IMR-90 (cell line): ENCODE measurements at regions not wholly inside any gene's neighbourhood (a gene's known extent, or its start where the extent isn't known, plus 50 kb on each side); places are given as distances from the start of the nearest gene placed in this dataset.

Experiments used
- ATAC-seq: fragments of 200-7000 bp; cut with Tn5 transposase; 2 replicates; pipeline ENCODE4 v1.9.1; 2020; ENCODE audit warnings: low read depth, mild to moderate bottlenecking, moderate library complexity
- BruUV-seq: library from RNA; stranded (reverse); fragments of 400-500 nt; replicated peaks from 2 replicates; lab custom pipeline; 2021; lab: Mats Ljungman, UMichigan
- CTCF ChIA-PET: fragments of 300-600 bp; formaldehyde crosslinking; extraction: SDS; loops from one replicate; lab custom pipeline; 2021; ENCODE audit warnings: antibody characterized with exemption; lab: Yijun Ruan, JAX
- POLR2A ChIA-PET: fragments of 300-600 bp; sonication (Branson Sonifier 250); formaldehyde crosslinking; loops from one replicate; lab custom pipeline; 2022; ENCODE audit warnings: antibody characterized with exemption; ENCODE audit not compliant: unreplicated experiment; lab: Charles Lee
- DNase-seq: peaks from one replicate; pipeline ENCODE4 v3.0.0; 2013
- H2AFZ ChIP-seq: replicated peaks from 2 replicates; pipeline ENCODE3; 2013; ENCODE audit warnings: low read length, mild to moderate bottlenecking; ENCODE audit not compliant: poor library complexity
- H2AK5ac ChIP-seq: 2 replicates; pipeline ENCODE4 v1.6.1; 2013; ENCODE audit warnings: low read depth, low read length, inconsistent platforms
- H2AK9ac ChIP-seq: replicated peaks from 2 replicates; pipeline ENCODE3; 2013; ENCODE audit warnings: mild to moderate bottlenecking, low read depth, low read length, moderate library complexity; ENCODE audit not compliant: poor library complexity
- H2BK120ac ChIP-seq: 2 replicates; pipeline ENCODE4 v1.6.1; 2013; ENCODE audit warnings: low read depth, low read length, inconsistent platforms
- H2BK15ac ChIP-seq: 3 replicates; pipeline ENCODE4 v1.6.1; 2013; ENCODE audit warnings: low read depth, low read length, inconsistent platforms
- H2BK20ac ChIP-seq: 2 replicates; pipeline ENCODE4 v1.6.1; 2013; ENCODE audit warnings: low read depth, mild to moderate bottlenecking, inconsistent platforms, low read length, moderate library complexity
- H2BK5ac ChIP-seq: 2 replicates; pipeline ENCODE4 v1.6.1; 2013; ENCODE audit warnings: mild to moderate bottlenecking, low read depth, low read length, inconsistent platforms; ENCODE audit not compliant: poor library complexity, severe bottlenecking
- H3K14ac ChIP-seq: replicated peaks from 2 replicates; pipeline ENCODE4 v1.6.1; 2013; ENCODE audit warnings: low read depth, low read length, inconsistent platforms
- H3K18ac ChIP-seq: 2 replicates; pipeline ENCODE4 v1.6.1; 2013; ENCODE audit warnings: low read depth, low read length, control low read depth
- H3K23ac ChIP-seq: 2 replicates; pipeline ENCODE4 v1.6.1; 2013; ENCODE audit warnings: low read depth, low read length, inconsistent platforms
- H3K27ac ChIP-seq: 2 replicates; pipeline ENCODE4 v1.5.1; 2013; ENCODE audit warnings: mild to moderate bottlenecking, control low read depth, low read length; ENCODE audit not compliant: insufficient read depth
- H3K27me3 ChIP-seq: 2 replicates; pipeline ENCODE4 v1.6.1; 2013; ENCODE audit warnings: low read length; ENCODE audit not compliant: control insufficient read depth, insufficient read depth
- H3K36me3 ChIP-seq: 2 replicates; pipeline ENCODE4 v1.6.1; 2013; ENCODE audit warnings: low read length, mixed read lengths; ENCODE audit not compliant: control insufficient read depth, insufficient read depth
- H3K4ac ChIP-seq: 2 replicates; pipeline ENCODE4 v1.6.1; 2013; ENCODE audit warnings: low read depth, low read length, inconsistent platforms
- H3K4me1 ChIP-seq: 2 replicates; pipeline ENCODE4 v1.6.1; 2013; ENCODE audit warnings: low read length, mixed read lengths; ENCODE audit not compliant: control insufficient read depth, insufficient read depth
- H3K4me2 ChIP-seq: 2 replicates; pipeline ENCODE4 v1.6.1; 2013; ENCODE audit warnings: low read depth, mild to moderate bottlenecking, control low read depth, low read length, moderate library complexity
- H3K4me3 ChIP-seq: 2 replicates; pipeline ENCODE4 v1.5.1; 2013; ENCODE audit warnings: low read depth, mild to moderate bottlenecking, control low read depth, low read length, moderate library complexity; ENCODE audit not compliant: insufficient read depth
- H3K56ac ChIP-seq: 2 replicates; pipeline ENCODE4 v1.6.1; 2013; ENCODE audit warnings: low read length, inconsistent platforms; ENCODE audit not compliant: insufficient read depth; ENCODE audit errors: extremely low read depth
- H3K79me1 ChIP-seq, 2 experiments: 2 replicates each; pipeline ENCODE4 v1.6.1; 2013; ENCODE audit warnings: low read length in 2 of 2, inconsistent platforms in 1 of 2, low read depth in 1 of 2
- H3K9ac ChIP-seq: 2 replicates; pipeline ENCODE4 v1.6.1; 2013; ENCODE audit warnings: low read depth, low read length, control low read depth
- H3K9me1 ChIP-seq: 2 replicates; pipeline ENCODE4 v1.6.1; 2013; ENCODE audit warnings: low read length, inconsistent platforms; ENCODE audit not compliant: insufficient read depth
- H3K9me3 ChIP-seq: 2 replicates; pipeline ENCODE4 v1.6.1; 2013; ENCODE audit warnings: low read length; ENCODE audit not compliant: control insufficient read depth, insufficient read depth
- H4K20me1 ChIP-seq: 2 replicates; pipeline ENCODE4 v1.6.1; 2013; ENCODE audit warnings: low read length, inconsistent platforms; ENCODE audit not compliant: insufficient read depth
- H4K5ac ChIP-seq: 2 replicates; pipeline ENCODE4 v1.6.1; 2013; ENCODE audit warnings: mild to moderate bottlenecking, low read depth, low read length, control low read depth
- H4K8ac ChIP-seq, 2 experiments: 2 replicates each; pipeline ENCODE4 v1.6.1; 2013; ENCODE audit warnings: low read depth in 2 of 2, low read length in 2 of 2, control low read depth in 1 of 2, inconsistent platforms in 1 of 2
- H4K91ac ChIP-seq: 2 replicates; pipeline ENCODE4 v1.6.1; 2013; ENCODE audit warnings: low read depth, low read length, inconsistent platforms; ENCODE audit not compliant: insufficient read depth
- CEBPB ChIP-seq: IDR thresholded peaks from 2 replicates; pipeline ENCODE4 v1.6.1; 2012; ENCODE audit warnings: low read depth, low read length, improper control_type of control experiment
- CHD1 ChIP-seq: IDR thresholded peaks from 2 replicates; pipeline ENCODE4 v1.6.1; 2012; ENCODE audit warnings: low read depth, low read length, improper control_type of control experiment
- NFE2L2 ChIP-seq: fragments of 150-350 bp; IDR thresholded peaks from 2 replicates; pipeline ENCODE4 v1.6.1; 2016; ENCODE audit warnings: low read depth, mild to moderate bottlenecking, low read length
- RCOR1 ChIP-seq: IDR thresholded peaks from 2 replicates; pipeline ENCODE4 v1.6.1; 2012; ENCODE audit warnings: mild to moderate bottlenecking, low read length, improper control_type of control experiment; ENCODE audit not compliant: insufficient replicate concordance
- SMC3 ChIP-seq: fragments of 150-350 bp; IDR thresholded peaks from 2 replicates; pipeline ENCODE4 v1.6.1; 2016; ENCODE audit warnings: low read depth, mild to moderate bottlenecking, antibody characterized with exemption, low read length, moderate library complexity
- WGBS, 2 experiments: methylation state at CpG; one replicate each; pipeline versions ENCODE4 v1.1.5 to v1.1.7; 2013; ENCODE audit warnings: missing lambda C conversion rate in 2 of 2; ENCODE audit not compliant: insufficient read length in 1 of 2; ENCODE audit errors: extremely low coverage in 2 of 2; 5-methylcytosine and 5-hydroxymethylcytosine counted together
- dilution Hi-C: fragments of 300-500 bp; cut with HindIII; formaldehyde crosslinking; loops from one replicate; pipeline ENCODE4 v1.14.3; 2018; ENCODE audit warnings: low sequenced_read_pairs; ENCODE audit not compliant: unreplicated experiment
- in situ Hi-C: fragments of 300-500 bp; cut with MboI; formaldehyde crosslinking; loops from 3 replicates; pipeline ENCODE4 v1.14.3; 2019; ENCODE audit warnings: low sequenced_read_pairs, inconsistent platforms, mixed read lengths
- intact Hi-C: fragments of 100-400 bp; cut with micrococcal nuclease; formaldehyde crosslinking; loops from 2 replicates; pipeline ENCODE4 v1.10.0; 2022
- TF ChIP-seq, protein P1 (sequence below): fragments of 150-350 bp; IDR thresholded peaks from 2 replicates; pipeline ENCODE4 v1.6.1; 2016; ENCODE audit warnings: low read depth, mild to moderate bottlenecking, low read length, moderate library complexity, borderline replicate concordance

DNA sequence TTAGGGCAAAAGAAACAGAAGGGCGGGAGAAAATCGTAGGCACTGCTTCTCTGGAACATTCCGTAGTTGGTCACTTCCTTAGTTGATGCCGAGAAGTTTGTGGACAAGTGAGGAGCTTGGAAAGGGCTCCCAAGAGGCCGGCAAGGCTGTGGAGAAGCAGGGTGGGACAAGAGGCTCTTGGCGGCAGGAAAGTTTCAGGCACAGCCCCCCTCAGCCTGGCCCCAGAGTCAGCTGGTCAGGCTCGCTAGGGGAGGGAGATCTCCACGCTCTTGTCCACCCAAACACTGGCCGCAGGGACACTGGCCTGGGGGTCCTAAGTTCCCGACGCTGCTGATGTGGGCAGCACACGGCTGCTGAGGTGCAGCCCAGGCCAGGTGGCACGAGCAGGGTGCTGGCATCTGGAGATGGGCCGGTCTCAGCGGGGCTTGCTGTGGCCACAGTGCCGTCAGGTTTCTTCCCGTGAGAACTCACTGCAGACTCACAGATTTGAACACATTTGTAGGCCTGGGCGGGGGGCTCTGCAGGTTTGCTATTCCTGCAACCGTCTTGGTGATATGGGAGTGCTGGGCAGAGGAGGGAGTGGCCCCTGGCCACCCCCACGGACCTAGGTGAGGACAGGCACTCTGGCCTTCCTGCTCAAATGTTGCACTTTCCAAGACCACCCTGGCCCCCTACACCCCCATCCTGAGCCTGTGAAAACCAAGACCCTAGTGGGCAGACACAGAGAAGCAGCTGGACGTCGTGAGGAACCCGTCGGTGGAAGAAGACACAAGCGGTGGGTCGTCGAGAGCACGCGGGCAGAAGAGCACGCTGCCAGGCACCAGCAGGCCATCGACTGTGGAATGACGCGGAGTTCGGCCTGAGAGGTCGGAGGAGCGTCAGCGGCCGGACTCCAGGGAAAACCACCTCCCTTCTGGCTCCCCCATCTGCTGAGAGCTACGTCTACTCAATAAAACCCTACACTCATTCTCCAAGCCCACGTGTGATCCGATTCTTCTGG lies 160.1 kb downstream of the ERMARD start:
- H2AK9ac ChIP-seq = no peak overlapping the region
- H3K4me1 ChIP-seq = no peaks in the 10 kb centered on the region
- H2AK5ac ChIP-seq = no peak overlapping the region
- ChIA-PET POLR2A (no interaction called here), CTCF (no interaction called here)
- TF ChIP-seq RCOR1 (no peak), NFE2L2 (no peak), CHD1 (no peak), CEBPB (no peak), SMC3 (no peak)
- TF ChIP-seq, protein P1, sequence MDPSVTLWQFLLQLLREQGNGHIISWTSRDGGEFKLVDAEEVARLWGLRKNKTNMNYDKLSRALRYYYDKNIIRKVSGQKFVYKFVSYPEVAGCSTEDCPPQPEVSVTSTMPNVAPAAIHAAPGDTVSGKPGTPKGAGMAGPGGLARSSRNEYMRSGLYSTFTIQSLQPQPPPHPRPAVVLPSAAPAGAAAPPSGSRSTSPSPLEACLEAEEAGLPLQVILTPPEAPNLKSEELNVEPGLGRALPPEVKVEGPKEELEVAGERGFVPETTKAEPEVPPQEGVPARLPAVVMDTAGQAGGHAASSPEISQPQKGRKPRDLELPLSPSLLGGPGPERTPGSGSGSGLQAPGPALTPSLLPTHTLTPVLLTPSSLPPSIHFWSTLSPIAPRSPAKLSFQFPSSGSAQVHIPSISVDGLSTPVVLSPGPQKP = no peak
- peaks cover 42% of the 10 kb centered on the region for H3K9me3 ChIP-seq
- H3K14ac ChIP-seq = no peak overlapping the region
- no peaks in the 10 kb centered on the region for H3K27me3 ChIP-seq
- H2AFZ ChIP-seq = no peak overlapping the region
- no peaks in the 10 kb centered on the region for H3K9me1 ChIP-seq
- H3K9ac ChIP-seq = no peak overlapping the region
- dilution Hi-C loops (no loop called here), in situ Hi-C loops (no loop called here), intact Hi-C loops (no loop called here)
- no peak overlapping the region for H2BK120ac ChIP-seq
- no peak overlapping the region for H4K8ac ChIP-seq
- H2BK5ac ChIP-seq = no peak overlapping the region
- H3K4ac ChIP-seq = no peak overlapping the region
- H3K27ac ChIP-seq = no peak overlapping the region
- ATAC-seq (no peak), DNase-seq (no peak)
- H3K23ac ChIP-seq = no peak overlapping the region
- H3K79me1 ChIP-seq = no peaks in the 10 kb centered on the region
- H3K56ac ChIP-seq = no peak overlapping the region
- whole genome bisulfite sequencing, 2 experiments = 73% methylated on average over 11 of the region's 41 CpGs; no CpG with 5 or more reads in 1 of the 2 experiments
- H3K18ac ChIP-seq = no peak overlapping the region
- no peak overlapping the region for H3K4me3 ChIP-seq
- H4K91ac ChIP-seq = no peak overlapping the region
- no TSS peak for BruUV-seq
- H2BK15ac ChIP-seq = no peak overlapping the region
- no peak overlapping the region for H4K5ac ChIP-seq
- H4K20me1 ChIP-seq = no peaks in the 10 kb centered on the region
- no peak overlapping the region for H3K4me2 ChIP-seq
- no peak overlapping the region for H2BK20ac ChIP-seq
- H3K36me3 ChIP-seq = no peaks in the 10 kb centered on the region
